Activated T-cell treated with anti-CD3 and anti-CD28 coated beads, Interleukin-2, amount 50 U/mL, for 72 hours (primary cell): ENCODE measurements at regions not wholly inside any gene's neighbourhood (a gene's known extent, or its start where the extent isn't known, plus 50 kb on each side); places are given as distances from the start of the nearest gene placed in this dataset.

ENCODE experiments used
- ATAC-seq, 2 donors: fragments of 150-1000 bp; cut with Tn5 transposase; replicated peaks in 1 of 2; 2 replicates each; pipeline ENCODE4 v1.10.0; 2021; ENCODE audit warnings: moderate library complexity in 2 of 2, mild to moderate bottlenecking in 1 of 2
- DNase-seq, 2 donors: peaks; one replicate each; pipeline ENCODE4 v3.0.0; 2021 to 2022; ENCODE audit warnings: mixed read lengths in 1 of 2
- H3K27ac Mint-ChIP-seq: one replicate; pipeline ENCODE4 v1.8.0; 2022; ENCODE audit warnings: mild to moderate bottlenecking, moderate library complexity, mixed read lengths
- H3K27me3 Mint-ChIP-seq: one replicate; pipeline ENCODE4 v1.8.0; 2022; ENCODE audit warnings: low read depth, mixed read lengths
- H3K36me3 Mint-ChIP-seq, 2 donors: one replicate each; pipeline ENCODE4 v1.8.0; 2022; ENCODE audit warnings: mixed read lengths in 2 of 2, mild to moderate bottlenecking in 1 of 2; ENCODE audit not compliant: insufficient read depth in 2 of 2
- H3K4me1 Mint-ChIP-seq: one replicate; pipeline ENCODE4 v1.8.0; 2022; ENCODE audit warnings: low read depth, mixed read lengths
- H3K4me3 Mint-ChIP-seq, 2 donors: one replicate each; pipeline ENCODE4 v1.8.0; 2022; ENCODE audit warnings: mild to moderate bottlenecking in 2 of 2, mixed read lengths in 2 of 2, moderate library complexity in 2 of 2
- H3K9me3 Mint-ChIP-seq, 2 donors: one replicate each; pipeline ENCODE4 v1.8.0; 2022; ENCODE audit warnings: mixed read lengths in 2 of 2

- H3K36me3 Mint-ChIP-seq, result no peaks in the 10 kb centered on the region
- no peaks in the 10 kb centered on the region for H3K4me1 Mint-ChIP-seq
- no peak for DNase-seq
- H3K4me3 Mint-ChIP-seq, result no peak overlapping the region
- H3K27ac Mint-ChIP-seq, result no peak overlapping the region
- no peaks in the 10 kb centered on the region for H3K9me3 Mint-ChIP-seq
- no peaks in the 10 kb centered on the region for H3K27me3 Mint-ChIP-seq
- ATAC-seq, result no peak
Observed at GRCh38 chr20:61104232-61104631, 147.8 kb upstream of the CDH4 start.

- no peaks in the 10 kb centered on the region for H3K36me3 Mint-ChIP-seq
- DNase-seq, result no peak
- H3K4me1 Mint-ChIP-seq, result no peaks in the 10 kb centered on the region
- no peaks in the 10 kb centered on the region for H3K27me3 Mint-ChIP-seq
- ATAC-seq, result no peak
- no peaks in the 10 kb centered on the region for H3K9me3 Mint-ChIP-seq
- no peak overlapping the region for H3K4me3 Mint-ChIP-seq
- no peak overlapping the region for H3K27ac Mint-ChIP-seq
Observed at GRCh38 chr20:61105395-61105794, 146.7 kb upstream of the CDH4 start.

- Mint-ChIP-seq H3K4me1 (no peaks in the 10 kb centered on the region), H3K36me3 (no peaks in the 10 kb centered on the region), H3K27me3 (no peaks in the 10 kb centered on the region), H3K4me3 (no peak overlapping the region), H3K9me3 (no peaks in the 10 kb centered on the region), H3K27ac (no peak overlapping the region)
- no peak for ATAC-seq
- no peak for DNase-seq
Observed at GRCh38 chr20:61106438-61106837, 145.6 kb upstream of the CDH4 start.

- Mint-ChIP-seq H3K9me3 (no peaks in the 10 kb centered on the region), H3K4me3 (no peak overlapping the region), H3K36me3 (no peaks in the 10 kb centered on the region), H3K27ac (no peak overlapping the region), H3K27me3 (no peaks in the 10 kb centered on the region), H3K4me1 (no peaks in the 10 kb centered on the region)
- ATAC-seq (no peak), DNase-seq (no peak)
Observed at GRCh38 chr20:61109221-61109805, 142.7 kb upstream of the CDH4 start.

GRCh38 chr20:61112515-61112914 lies 139.5 kb upstream of the CDH4 start:
- no peak for DNase-seq
- no peaks in the 10 kb centered on the region for H3K4me1 Mint-ChIP-seq
- no peak overlapping the region for H3K4me3 Mint-ChIP-seq
- H3K9me3 Mint-ChIP-seq, result no peaks in the 10 kb centered on the region
- H3K27me3 Mint-ChIP-seq, result no peaks in the 10 kb centered on the region
- ATAC-seq, result no peak
- no peaks in the 10 kb centered on the region for H3K36me3 Mint-ChIP-seq
- no peak overlapping the region for H3K27ac Mint-ChIP-seq

GRCh38 chr20:61113731-61114130 lies 138.3 kb upstream of the CDH4 start:
- ATAC-seq, result no peak
- H3K9me3 Mint-ChIP-seq, result no peaks in the 10 kb centered on the region

GRCh38 chr20:61114493-61115175 lies 137.4 kb upstream of the CDH4 start:
- Mint-ChIP-seq H3K36me3 (no peaks in the 10 kb centered on the region), H3K27me3 (peaks cover 6% of the 10 kb centered on the region), H3K4me1 (no peaks in the 10 kb centered on the region), H3K27ac (no peak overlapping the region), H3K9me3 (no peaks in the 10 kb centered on the region), H3K4me3 (no peak overlapping the region)
- DNase-seq (no peak), ATAC-seq (no peak)

More at GRCh38 chr20:61113731-61114130, 138.3 kb upstream of the CDH4 start:
- Mint-ChIP-seq H3K27me3 (peaks cover 2% of the 10 kb centered on the region), H3K4me3 (no peak overlapping the region), H3K36me3 (no peaks in the 10 kb centered on the region), H3K27ac (no peak overlapping the region), H3K4me1 (no peaks in the 10 kb centered on the region)
- DNase-seq, result no peak

GRCh38 chr20:61115364-61116065 lies 136.5 kb upstream of the CDH4 start:
- Mint-ChIP-seq H3K4me1 (no peaks in the 10 kb centered on the region), H3K27ac (no peak overlapping the region), H3K4me3 (no peak overlapping the region), H3K9me3 (no peaks in the 10 kb centered on the region), H3K27me3 (peaks cover 6% of the 10 kb centered on the region), H3K36me3 (no peaks in the 10 kb centered on the region)
- no peak for DNase-seq
- ATAC-seq, result no peak

GRCh38 chr20:61117725-61118124 lies 134.3 kb upstream of the CDH4 start:
- no peak overlapping the region for H3K4me3 Mint-ChIP-seq

GRCh38 chr20:61118429-61119224 lies 133.4 kb upstream of the CDH4 start:
- peaks cover 6% of the 10 kb centered on the region for H3K27me3 Mint-ChIP-seq
- ATAC-seq (no peak), DNase-seq (no peak)
- no peaks in the 10 kb centered on the region for H3K9me3 Mint-ChIP-seq
- H3K36me3 Mint-ChIP-seq, result no peaks in the 10 kb centered on the region
- no peaks in the 10 kb centered on the region for H3K4me1 Mint-ChIP-seq
- no peak overlapping the region for H3K4me3 Mint-ChIP-seq
- no peak overlapping the region for H3K27ac Mint-ChIP-seq

More at GRCh38 chr20:61117725-61118124, 134.3 kb upstream of the CDH4 start:
- Mint-ChIP-seq H3K4me1 (no peaks in the 10 kb centered on the region), H3K36me3 (no peaks in the 10 kb centered on the region), H3K9me3 (no peaks in the 10 kb centered on the region), H3K27me3 (peaks cover 6% of the 10 kb centered on the region), H3K27ac (no peak overlapping the region)
- no peak for ATAC-seq
- DNase-seq, result no peak

GRCh38 chr20:61119273-61119672 lies 132.8 kb upstream of the CDH4 start:
- Mint-ChIP-seq H3K4me1 (no peaks in the 10 kb centered on the region), H3K36me3 (no peaks in the 10 kb centered on the region), H3K27ac (no peak overlapping the region), H3K27me3 (peaks cover 6% of the 10 kb centered on the region), H3K9me3 (no peaks in the 10 kb centered on the region), H3K4me3 (no peak overlapping the region)
- no peak for ATAC-seq
- no peak for DNase-seq

GRCh38 chr20:61119794-61120410 lies 132.2 kb upstream of the CDH4 start:
- Mint-ChIP-seq H3K27me3 (peaks cover 6% of the 10 kb centered on the region), H3K4me3 (no peak overlapping the region)

More at GRCh38 chr20:61119794-61120410, 132.2 kb upstream of the CDH4 start:
- DNase-seq (no peak), ATAC-seq (no peak)
- no peaks in the 10 kb centered on the region for H3K36me3 Mint-ChIP-seq
- no peaks in the 10 kb centered on the region for H3K4me1 Mint-ChIP-seq
- H3K27ac Mint-ChIP-seq, result no peak overlapping the region
- H3K9me3 Mint-ChIP-seq, result no peaks in the 10 kb centered on the region
